ENCODE measurements at regions not wholly inside any gene's neighbourhood (a gene's known extent, or its start where the extent isn't known, plus 50 kb on each side); places are given as distances from the start of the nearest gene placed in this dataset.
"Not testable (repeated sequence)": the region's sequence is repeated elsewhere in the genome, so short reads cannot be mapped to it uniquely, and the experiment has no call there.

DNA sequence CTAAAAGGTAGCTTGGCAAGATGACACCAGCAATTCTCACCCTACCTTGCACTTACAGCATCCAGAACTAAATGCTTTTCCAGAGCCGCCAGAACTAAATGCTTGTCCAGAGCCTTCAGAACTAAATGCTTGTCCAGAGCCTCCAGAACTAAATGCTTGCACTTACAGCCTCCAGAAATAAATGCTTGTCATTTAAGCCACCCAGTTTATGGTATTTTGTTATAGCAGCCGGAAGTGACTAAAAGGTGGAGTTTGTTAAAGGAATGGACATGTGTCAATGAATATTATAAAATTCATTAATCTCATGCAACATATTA is 133.5 kb downstream of the GPX5 start:
- DNase-seq: no peak

GRCh38 chr6:28661097-28661713 is 135.5 kb downstream of the GPX5 start:
- no peak for DNase-seq

DNA sequence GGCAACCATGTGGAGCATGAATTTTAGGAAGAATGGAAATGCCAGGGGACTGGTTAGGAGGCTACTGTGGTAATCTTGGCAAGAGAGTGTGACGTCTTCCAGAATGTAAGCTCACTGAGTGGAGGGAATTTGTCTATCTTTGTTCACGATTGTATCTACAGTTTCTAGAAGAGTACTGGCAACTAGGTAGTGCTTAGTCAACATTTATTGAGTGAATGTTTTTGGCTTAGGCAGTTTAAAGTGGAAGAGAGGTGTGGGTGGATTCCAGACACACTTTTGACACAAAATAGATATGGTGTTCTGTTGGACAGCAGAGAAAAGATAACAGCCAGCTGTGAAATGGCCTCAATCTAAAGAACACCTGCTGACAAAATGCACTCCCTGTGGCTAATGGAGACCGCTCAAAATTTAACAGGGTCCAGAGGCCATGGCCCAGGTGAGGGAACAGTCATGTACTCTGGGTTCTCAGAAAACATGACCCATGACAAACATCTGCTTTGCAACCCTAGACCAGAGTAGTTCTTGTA is 139.3 kb downstream of the GPX5 start:
- DNase-seq: no peak

DNA sequence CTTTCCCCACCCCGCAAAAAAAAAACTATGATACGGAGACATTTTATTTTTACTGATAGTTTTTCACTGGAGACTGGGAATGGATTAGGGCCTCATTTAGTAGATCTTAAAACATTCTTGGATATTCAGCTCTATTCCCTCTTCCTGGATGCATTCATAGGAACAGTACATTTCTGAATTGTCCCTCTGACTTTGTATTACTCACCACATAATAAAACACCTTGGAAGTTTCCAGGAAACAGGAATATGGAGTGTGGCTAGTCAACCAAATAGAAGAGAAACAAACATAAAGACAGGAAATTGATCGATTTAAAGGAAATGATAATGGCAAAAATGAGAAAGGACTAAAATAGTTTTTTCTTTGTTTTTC is 147.7 kb downstream of the GPX5 start:
- DNase-seq: no peak

DNA sequence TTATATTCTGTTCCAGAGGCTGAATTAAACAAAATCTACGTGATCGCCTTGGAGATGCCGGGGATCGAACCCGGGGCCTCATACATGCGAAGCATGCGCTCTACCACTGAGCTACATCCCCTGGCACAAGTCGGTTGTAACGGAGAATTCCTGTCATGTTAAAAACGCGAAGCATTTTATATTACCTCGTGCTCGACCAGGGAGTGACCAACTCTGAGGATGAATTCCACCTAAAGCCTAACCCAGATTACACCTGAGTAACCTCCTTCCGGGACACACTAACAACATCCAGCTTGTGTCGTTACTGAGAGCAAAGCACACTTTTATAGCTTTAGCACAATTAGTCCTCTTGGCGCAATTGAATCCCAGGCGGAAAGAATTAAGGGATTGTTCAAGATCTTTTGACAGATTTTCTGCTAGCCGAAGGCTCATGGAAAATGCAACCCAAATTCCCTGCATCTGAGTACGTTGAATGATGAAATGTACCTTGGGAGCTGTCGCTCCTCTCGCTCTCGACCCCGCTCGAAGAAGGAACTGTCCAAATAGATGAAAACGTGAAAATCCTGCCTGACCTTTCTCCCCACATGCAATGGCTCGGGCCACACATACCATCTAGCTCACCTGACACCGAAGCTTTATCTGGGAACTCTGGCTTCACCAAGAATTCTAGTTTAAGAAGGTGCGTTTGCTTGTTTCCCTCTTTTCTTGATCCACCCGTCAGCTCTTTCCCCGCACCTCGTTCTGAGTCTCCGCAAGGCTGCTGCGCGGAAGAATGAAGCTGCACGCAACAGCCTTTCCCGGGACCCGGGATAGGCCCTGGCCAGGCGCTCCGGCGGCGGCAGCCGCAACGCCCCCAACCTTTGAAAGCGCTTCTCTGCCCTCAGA is 148.3 kb downstream of the GPX5 start:
- no peak for DNase-seq

DNA sequence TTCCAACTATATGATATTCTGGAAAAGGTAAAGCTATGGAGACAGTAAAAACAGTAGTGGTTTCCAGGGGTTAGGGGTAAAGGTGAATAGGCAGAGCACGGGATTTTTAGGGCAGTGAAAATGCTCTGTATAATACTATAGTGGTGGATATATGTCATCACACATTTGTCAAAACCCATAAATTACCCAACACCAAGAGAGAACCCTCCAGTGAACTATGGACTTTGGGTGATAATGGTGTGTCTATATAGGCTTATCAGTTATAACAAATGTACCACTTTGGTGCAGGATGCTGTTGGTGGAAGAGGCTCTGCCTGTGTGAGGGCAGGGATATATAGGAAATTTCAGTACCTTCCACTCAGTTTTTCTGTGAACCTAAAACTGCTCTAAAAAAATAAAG is 149.9 kb downstream of the GPX5 start:
- DNase-seq: no peak

GRCh38 chr6:28682542-28682941 is 156.9 kb downstream of the GPX5 start:
- DNase-seq: no peak

GRCh38 chr6:28682956-28683685 is 157.4 kb downstream of the GPX5 start:
- not testable (repeated sequence) for DNase-seq

DNA sequence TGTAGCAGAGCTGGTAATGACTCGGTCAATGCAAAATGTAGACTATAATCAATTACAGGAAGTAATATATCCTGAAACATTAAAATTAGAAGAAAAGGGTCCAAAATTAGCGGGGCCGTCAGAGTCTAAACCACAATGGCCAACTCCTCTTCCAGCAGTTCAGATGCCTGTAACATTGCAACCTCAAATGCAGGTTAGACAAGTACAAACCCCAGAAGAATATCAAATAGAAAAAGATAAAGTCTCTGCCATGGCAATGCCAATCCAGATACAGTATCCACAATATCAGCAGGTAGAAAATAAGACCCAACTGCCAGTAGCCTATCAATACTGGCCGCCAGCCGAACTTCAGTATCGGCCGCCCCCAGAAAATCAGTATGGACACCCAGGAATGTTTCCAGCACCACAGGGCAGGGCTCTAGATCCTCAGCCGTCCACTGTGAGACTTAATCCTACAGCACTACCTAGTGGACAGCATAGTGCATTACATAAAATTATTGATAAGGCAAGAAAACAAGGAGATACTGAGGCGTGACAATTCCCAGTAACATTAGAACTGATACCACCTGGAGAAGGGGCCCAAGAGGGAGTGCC is 158.4 kb downstream of the GPX5 start:
- no peak for DNase-seq

- DNase-seq: not testable (repeated sequence)
These were observed 160.3 kb downstream of the GPX5 start for GRCh38 chr6:28685960-28686359.

- DNase-seq: peak; percentile 32
These were observed 160.9 kb downstream of the GPX5 start for GRCh38 chr6:28686446-28687027.

DNA sequence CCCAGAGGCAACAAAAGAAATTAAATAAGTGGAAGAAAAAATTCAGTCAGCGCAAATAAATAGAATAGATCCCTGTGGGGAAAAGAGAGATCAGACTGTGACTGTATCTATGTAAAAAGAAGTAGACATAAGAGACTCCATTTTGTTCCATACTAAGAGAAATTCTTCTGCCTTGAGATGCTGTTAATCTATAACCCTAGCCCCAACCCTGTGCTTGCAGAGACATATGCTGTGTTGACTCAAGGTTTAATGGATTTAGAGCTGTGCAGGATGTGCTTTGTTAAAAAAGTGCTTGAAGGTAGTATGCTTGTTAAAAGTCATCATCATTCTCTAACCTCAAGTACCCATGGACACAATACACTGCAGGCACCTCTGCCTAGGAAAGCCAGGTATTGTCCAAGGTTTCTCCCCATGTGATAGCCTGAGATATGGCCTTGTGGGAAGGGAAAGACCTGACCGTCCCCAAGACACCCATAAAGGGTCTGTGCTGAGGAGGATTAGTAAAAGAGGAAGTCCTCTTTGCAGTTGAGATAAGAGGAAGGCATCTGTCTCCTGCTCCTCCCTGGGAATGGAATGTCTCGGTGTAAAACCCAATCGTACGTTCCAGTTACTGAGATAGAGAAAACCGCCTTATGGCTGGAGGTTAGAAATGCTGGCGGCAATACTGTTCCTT is 161.8 kb downstream of the GPX5 start:
- DNase-seq: not testable (repeated sequence)

DNA sequence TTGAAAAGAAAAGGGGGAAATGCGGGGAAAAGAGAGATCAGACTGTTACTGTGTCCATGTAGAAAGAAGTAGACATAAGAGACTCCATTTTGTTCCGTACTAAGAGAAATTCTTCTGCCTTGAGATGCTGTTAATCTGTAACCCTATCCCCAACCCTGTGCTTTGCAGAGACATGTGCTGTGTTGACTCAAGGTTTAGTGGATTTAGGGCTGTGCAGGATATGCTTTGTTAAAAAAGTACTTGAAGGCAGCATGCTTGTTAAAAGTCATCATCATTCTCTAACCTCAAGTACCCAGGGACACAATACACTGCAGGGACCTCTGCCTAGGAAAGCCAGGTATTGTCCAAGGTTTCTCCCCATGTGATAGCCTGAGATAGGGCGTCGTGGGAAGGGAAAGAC is 166.3 kb downstream of the GPX5 start:
- DNase-seq: not testable (repeated sequence)

GRCh38 chr6:28693033-28693750 is 167.5 kb downstream of the GPX5 start:
- no peak for DNase-seq

- no peak for DNase-seq
These were observed 168.2 kb downstream of the GPX5 start for GRCh38 chr6:28693751-28694443.

- DNase-seq: no peak
These were observed 170.0 kb downstream of the GPX5 start for GRCh38 chr6:28695715-28696114.

DNA sequence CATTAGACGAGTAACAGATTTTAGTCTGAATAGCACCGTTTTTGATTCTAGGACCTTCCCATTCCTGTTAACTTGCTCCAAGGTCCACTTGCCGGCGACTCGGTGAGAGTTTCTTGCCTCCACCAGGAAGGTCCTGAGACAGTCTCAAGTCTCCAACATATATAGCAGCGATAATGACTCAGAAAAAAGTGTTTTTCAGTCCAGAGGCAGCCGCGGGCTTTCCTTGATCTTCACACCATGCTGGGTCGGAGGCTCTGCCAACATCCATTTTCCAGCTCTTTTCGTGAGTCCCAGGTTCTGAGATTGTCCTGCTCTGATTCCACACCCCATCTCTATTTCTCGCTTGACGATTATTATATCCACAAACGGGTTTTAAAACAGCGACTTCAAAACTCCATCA is 170.5 kb downstream of the GPX5 start:
- no peak for DNase-seq

GRCh38 chr6:28696682-28697081 is 171.0 kb downstream of the GPX5 start:
- no peak for DNase-seq

DNA sequence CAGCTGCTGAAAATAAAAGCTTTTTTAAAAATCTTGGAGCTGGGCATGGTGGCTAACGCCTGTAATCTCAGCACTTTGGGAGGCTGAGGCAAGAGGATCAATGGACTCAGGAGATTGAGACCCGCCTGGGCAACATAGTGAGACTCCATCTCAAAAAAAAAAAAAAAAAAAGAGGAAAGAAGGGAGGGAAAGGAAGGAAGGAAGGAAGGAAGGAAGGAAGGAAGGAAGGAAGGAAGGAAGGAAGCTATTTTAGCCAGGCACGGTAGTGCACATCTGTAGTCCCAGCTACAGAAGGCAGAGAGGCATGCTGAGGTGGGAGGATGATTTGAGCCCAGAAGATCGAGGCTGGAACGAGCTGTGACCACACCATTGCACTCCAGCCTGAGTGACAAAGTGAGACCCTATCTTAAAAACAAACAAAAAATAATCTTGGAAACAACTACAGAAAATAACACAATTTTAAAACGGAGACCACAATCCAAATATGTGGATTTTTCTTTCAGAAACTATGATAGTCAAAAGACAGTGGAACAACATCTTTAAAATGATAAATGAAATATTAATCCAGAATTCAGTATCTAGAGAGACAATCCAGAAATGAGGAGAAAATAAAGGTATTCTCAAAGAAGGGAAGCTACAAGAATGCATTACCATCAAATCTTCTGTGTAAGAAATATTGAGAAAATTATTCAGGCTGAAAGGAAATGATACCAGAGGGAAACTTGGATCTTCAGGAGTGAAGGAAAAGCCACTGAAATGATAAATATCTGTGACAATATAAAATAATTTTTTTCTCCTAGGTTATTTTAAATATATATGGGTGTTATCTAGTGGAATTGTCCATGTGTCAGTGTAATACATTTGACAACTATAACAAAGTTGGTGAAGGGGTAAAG is 182.0 kb downstream of the GPX5 start:
- no peak for DNase-seq

Measured in activated CD8-positive, alpha-beta memory T cell treated with anti-CD3 and anti-CD28 coated beads, Interleukin-2, amount 50 U/mL, for 4 hours (primary cell).